AG09309 (cell line): ENCODE measurements at regions not wholly inside any gene's neighbourhood (a gene's known extent, or its start where the extent isn't known, plus 50 kb on each side); places are given as distances from the start of the nearest gene placed in this dataset.

Experiments used
- DNase-seq: peaks from one replicate; pipeline ENCODE4 v3.0.0-alpha.2; 2010; ENCODE audit warnings: low read depth
- H3K4me3 ChIP-seq: 2 replicates; pipeline ENCODE4 v1.5.1; 2011; ENCODE audit warnings: mild to moderate bottlenecking, low read depth, low read length, moderate library complexity; ENCODE audit not compliant: control insufficient read depth
- TF ChIP-seq, protein P1 (sequence below): IDR thresholded peaks from 2 replicates; pipeline ENCODE4 v1.5.1; 2011; ENCODE audit warnings: mild to moderate bottlenecking, low read depth, low read length, inconsistent platforms; ENCODE audit not compliant: insufficient read depth, control insufficient read depth; ENCODE audit errors: missing control alignments

- TF ChIP-seq, protein P1, sequence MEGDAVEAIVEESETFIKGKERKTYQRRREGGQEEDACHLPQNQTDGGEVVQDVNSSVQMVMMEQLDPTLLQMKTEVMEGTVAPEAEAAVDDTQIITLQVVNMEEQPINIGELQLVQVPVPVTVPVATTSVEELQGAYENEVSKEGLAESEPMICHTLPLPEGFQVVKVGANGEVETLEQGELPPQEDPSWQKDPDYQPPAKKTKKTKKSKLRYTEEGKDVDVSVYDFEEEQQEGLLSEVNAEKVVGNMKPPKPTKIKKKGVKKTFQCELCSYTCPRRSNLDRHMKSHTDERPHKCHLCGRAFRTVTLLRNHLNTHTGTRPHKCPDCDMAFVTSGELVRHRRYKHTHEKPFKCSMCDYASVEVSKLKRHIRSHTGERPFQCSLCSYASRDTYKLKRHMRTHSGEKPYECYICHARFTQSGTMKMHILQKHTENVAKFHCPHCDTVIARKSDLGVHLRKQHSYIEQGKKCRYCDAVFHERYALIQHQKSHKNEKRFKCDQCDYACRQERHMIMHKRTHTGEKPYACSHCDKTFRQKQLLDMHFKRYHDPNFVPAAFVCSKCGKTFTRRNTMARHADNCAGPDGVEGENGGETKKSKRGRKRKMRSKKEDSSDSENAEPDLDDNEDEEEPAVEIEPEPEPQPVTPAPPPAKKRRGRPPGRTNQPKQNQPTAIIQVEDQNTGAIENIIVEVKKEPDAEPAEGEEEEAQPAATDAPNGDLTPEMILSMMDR: no peak
- no peak overlapping the region for H3K4me3 ChIP-seq
- no peak for DNase-seq
Measured at GRCh38 chr9:108270051-108270450, 585.7 kb downstream of the ACTL7B start.

DNA sequence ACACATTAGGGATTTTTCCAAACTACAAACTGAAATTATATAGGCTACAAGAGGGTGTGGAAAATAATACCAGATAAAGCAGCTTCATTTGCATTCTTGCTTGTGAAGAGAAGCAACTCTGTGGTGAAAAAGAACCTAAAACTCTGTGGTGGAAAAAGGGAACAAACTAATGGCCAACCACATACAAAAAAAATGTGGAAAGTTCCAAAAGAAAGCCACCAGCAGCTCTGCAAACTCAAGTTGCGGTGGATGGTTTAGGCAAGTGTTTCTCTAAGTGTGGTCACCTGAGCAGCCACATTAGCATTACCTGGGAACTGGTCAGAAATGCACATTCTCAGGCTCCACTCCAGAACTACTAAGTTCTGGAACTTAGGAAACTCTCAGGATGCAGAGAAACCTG lies 586.4 kb downstream of the ACTL7B start:
- H3K4me3 ChIP-seq: no peak overlapping the region
- TF ChIP-seq, protein P1: no peak
- DNase-seq: no peak

DNA sequence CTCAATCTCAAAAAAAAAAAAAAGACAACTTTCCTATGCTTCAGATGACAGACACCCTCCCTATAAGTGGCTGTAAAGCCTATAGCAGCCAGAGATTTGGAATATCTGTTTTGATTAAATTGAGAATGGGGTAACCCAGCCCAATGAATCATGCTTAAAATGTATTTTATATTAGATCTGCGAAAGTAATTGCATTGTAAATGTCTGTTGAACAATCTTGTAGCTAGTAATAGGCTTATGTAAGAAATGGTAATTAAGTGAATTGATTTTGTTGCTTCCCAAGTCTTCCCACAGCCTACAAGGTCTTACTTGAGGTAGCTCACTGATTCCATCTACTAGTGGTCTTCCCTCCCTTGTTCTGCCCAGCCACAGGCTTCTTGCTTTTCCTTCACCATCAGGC lies 590.7 kb downstream of the ACTL7B start:
- TF ChIP-seq, protein P1: no peak
- DNase-seq: no peak
- H3K4me3 ChIP-seq: no peak overlapping the region

DNA sequence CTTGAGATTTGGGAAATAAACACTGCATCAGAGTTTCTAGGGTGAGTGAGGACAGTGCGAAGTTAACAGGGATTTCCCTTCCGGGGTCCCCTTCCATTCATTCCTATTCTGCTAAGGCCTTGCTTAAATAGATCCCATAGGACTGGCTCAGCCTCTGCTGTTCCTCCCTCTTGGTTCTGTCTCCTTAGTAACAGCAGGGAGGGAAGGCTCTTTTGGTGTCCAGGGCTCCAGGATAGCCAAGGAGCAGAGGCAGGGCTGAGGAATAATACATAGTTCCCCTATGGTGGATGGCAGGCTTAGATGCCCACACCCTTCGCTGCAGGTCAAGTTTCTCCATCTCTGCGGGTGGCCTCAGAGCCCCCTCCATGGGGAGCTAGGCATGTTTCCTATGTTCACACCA lies 591.7 kb downstream of the ACTL7B start:
- H3K4me3 ChIP-seq: no peak overlapping the region
- TF ChIP-seq, protein P1: no peak
- no peak for DNase-seq

- DNase-seq: no peak
- no peak overlapping the region for H3K4me3 ChIP-seq
- TF ChIP-seq, protein P1: no peak
Measured at GRCh38 chr9:108262836-108263235, 593.0 kb downstream of the ACTL7B start.

DNA sequence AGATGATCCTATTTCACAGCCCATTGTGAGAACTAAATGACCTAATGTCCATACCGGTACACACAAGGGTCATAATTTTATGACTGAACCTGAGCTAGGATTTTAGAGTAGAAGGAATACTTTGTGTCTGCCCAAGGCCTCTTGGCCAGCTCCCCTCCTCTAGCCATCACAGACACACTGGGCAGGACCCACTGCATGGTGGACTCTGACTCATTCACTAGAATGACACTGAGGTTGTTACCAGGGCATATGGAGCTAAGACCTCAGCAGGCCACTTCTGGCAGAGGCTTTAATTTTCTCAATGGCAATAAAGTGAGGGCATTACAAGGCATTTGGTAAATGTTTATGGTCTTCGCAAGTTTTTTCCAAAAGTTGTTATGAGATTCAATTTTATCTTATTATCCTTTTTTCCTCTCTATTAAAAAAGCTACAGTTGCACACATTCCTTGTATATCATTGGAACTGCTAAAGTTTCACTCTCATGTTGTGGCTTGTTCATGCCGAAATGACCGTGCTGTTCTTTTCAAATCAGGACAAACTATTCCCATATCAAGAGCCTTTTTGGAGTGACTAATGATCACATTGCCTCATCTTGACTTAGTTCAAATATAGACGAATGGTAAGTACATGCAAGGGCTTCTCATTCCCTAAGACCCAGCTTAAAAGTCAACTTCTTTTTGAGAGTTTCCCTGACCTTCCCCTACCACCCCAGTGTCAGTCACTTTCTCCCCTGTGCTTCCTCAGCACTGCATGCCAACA lies 595.7 kb downstream of the ACTL7B start:
- DNase-seq: no peak
- H3K4me3 ChIP-seq: no peak overlapping the region
- TF ChIP-seq, protein P1: no peak
